Ovary (tissue), 7 donors: ENCODE measurements at regions not wholly inside any gene's neighbourhood (a gene's known extent, or its start where the extent isn't known, plus 50 kb on each side); places are given as distances from the start of the nearest gene placed in this dataset.

Experiments
- DNase-seq, 5 donors: peaks; one replicate each; pipeline ENCODE4 v3.0.0-alpha.2; 2019 to 2020
- H3K27ac ChIP-seq, 2 donors: fragments of 200-600 bp; one replicate each; pipeline versions ENCODE4 v1.5.1 to v1.8.0; 2019 to 2022
- H3K27me3 ChIP-seq: fragments of 200-600 bp; one replicate; pipeline ENCODE4 v1.8.0; 2022
- H3K36me3 ChIP-seq: fragments of 200-600 bp; sonication (generic); one replicate; pipeline ENCODE4 v1.5.1; 2019
- H3K4me1 ChIP-seq: one replicate; pipeline ENCODE4 v1.8.1; 2013; ENCODE audit warnings: mild to moderate bottlenecking, moderate library complexity; ENCODE audit not compliant: insufficient read depth
- H3K4me3 ChIP-seq: fragments of 200-600 bp; sonication (generic); one replicate; pipeline ENCODE4 v1.5.1; 2017
- H3K9me3 ChIP-seq, 2 donors: fragments of 200-600 bp in 1 of 2; sonication (generic) in 1 of 2; one replicate each; pipeline versions ENCODE4 v1.5.1 to v1.8.1; 2013 to 2019; ENCODE audit warnings: mild to moderate bottlenecking in 1 of 2, moderate library complexity in 1 of 2
- CTCF ChIP-seq, 3 donors: fragments of 450-650 bp in 2 of 3; fragments of 200-600 bp in 1 of 3; IDR thresholded peaks; one replicate each; pipeline versions ENCODE4 v1.5.1 to v1.8.0; 2016 to 2022; ENCODE audit warnings: antibody characterized with exemption in 3 of 3, mild to moderate bottlenecking in 1 of 3
- EP300 ChIP-seq: sonication (generic); formaldehyde crosslinking; IDR thresholded peaks from one replicate; pipeline ENCODE4 v1.6.1; 2017; ENCODE audit warnings: antibody characterized with exemption
- POLR2A ChIP-seq: fragments of 450-650 bp; IDR thresholded peaks from one replicate; pipeline ENCODE4 v1.6.1; 2017; ENCODE audit warnings: antibody characterized with exemption, mild to moderate bottlenecking, moderate library complexity
- WGBS, 3 donors: extraction: QIAGEN DNeasy Blood & Tissue Kit in 1 of 3; methylation state at CpG; one replicate each; pipeline versions ENCODE4 v1.1.5 to v1.1.7; 2013 to 2017; 5-methylcytosine and 5-hydroxymethylcytosine counted together
- intact Hi-C, 4 donors: fragments of 100-400 bp; cut with DNase I; formaldehyde crosslinking; loops; one replicate each; pipeline versions ENCODE4 v1.11.0 to v1.15.1; 2022 to 2023
- donor health status: DM: no; HTN: no; CAD: no; lungs with moderate emphysema.
- donor health status: DM: no; HTN: no; CAD: no.
- donor health status: Bipolar disorder and iron deficiency.
- donor health status: DM: no; HTN: no; CAD: no.
- donor health status: DM: yes; HTN: yes; CAD: no.

GRCh38 chr3:104763007-104763406 lies 603.7 kb upstream of the ALCAM start:
- Histone ChIP-seq H3K9me3 (no peaks in the 10 kb centered on the region), H3K27me3 (no peaks in the 10 kb centered on the region), H3K27ac (no peak overlapping the region), H3K4me3 (no peak overlapping the region), H3K36me3 (no peaks in the 10 kb centered on the region), H3K4me1 (peaks cover 2% of the 10 kb centered on the region)
- TF ChIP-seq POLR2A (no peak), EP300 (no peak), CTCF (IDR thresholded peaks at IDR 0.05) (no peak)
- intact Hi-C loops = no loop called here
- peak in 2 of 5 donors; percentile 9 to 19 for DNase-seq

GRCh38 chr3:104764496-104764895 lies 602.2 kb upstream of the ALCAM start:
- TF ChIP-seq POLR2A (no peak), EP300 (no peak), CTCF (IDR thresholded peaks at IDR 0.05) (no peak)
- intact Hi-C loops = no loop called here
- 18 to 28% (median 22%) methylated on average over 4 of the region's 4 CpGs for WGBS, 3 donors

GRCh38 chr3:104768886-104769285 lies 597.8 kb upstream of the ALCAM start:
- Histone ChIP-seq H3K27ac (no peak overlapping the region), H3K27me3 (no peaks in the 10 kb centered on the region), H3K9me3 (no peaks in the 10 kb centered on the region), H3K4me1 (no peaks in the 10 kb centered on the region), H3K36me3 (no peaks in the 10 kb centered on the region), H3K4me3 (no peak overlapping the region)
- TF ChIP-seq EP300 (no peak), POLR2A (no peak), CTCF (IDR thresholded peaks at IDR 0.05) (no peak)
- DNase-seq = no peak
- 72 to 76% (median 72%) methylated on average over 3 of the region's 3 CpGs for WGBS, 3 donors
- intact Hi-C loops = no loop called here

More at GRCh38 chr3:104764496-104764895, 602.2 kb upstream of the ALCAM start:
- Histone ChIP-seq H3K4me1 (peaks cover 2% of the 10 kb centered on the region), H3K9me3 (no peaks in the 10 kb centered on the region), H3K4me3 (no peak overlapping the region), H3K36me3 (no peaks in the 10 kb centered on the region), H3K27me3 (no peaks in the 10 kb centered on the region), H3K27ac (no peak overlapping the region)
- DNase-seq = no peak

- intact Hi-C loops = no loop called here
- TF ChIP-seq EP300 (no peak), POLR2A (no peak), CTCF (IDR thresholded peaks at IDR 0.05) (no peak)
- 93 to 95% (median 94%) methylated on average over 7 of the region's 7 CpGs for WGBS, 3 donors
These were observed 587.4 kb upstream of the ALCAM start for GRCh38 chr3:104779324-104779723.

GRCh38 chr3:104781112-104781511 lies 585.6 kb upstream of the ALCAM start:
- Histone ChIP-seq H3K4me1 (no peaks in the 10 kb centered on the region), H3K36me3 (no peaks in the 10 kb centered on the region), H3K27me3 (no peaks in the 10 kb centered on the region), H3K27ac (no peak overlapping the region), H3K4me3 (no peak overlapping the region), H3K9me3 (no peaks in the 10 kb centered on the region)
- TF ChIP-seq EP300 (no peak), CTCF (IDR thresholded peaks at IDR 0.05) (no peak), POLR2A (no peak)
- 34 to 54% (median 46%) methylated on average over 2 of the region's 2 CpGs for WGBS, 3 donors
- no peak for DNase-seq
- intact Hi-C loops = no loop called here

More at GRCh38 chr3:104779324-104779723, 587.4 kb upstream of the ALCAM start:
- Histone ChIP-seq H3K4me3 (no peak overlapping the region), H3K9me3 (no peaks in the 10 kb centered on the region), H3K4me1 (no peaks in the 10 kb centered on the region), H3K27me3 (no peaks in the 10 kb centered on the region), H3K27ac (no peak overlapping the region), H3K36me3 (no peaks in the 10 kb centered on the region)
- DNase-seq = no peak
